ENCODE measurements at regions not wholly inside any gene's neighbourhood (a gene's known extent, or its start where the extent isn't known, plus 50 kb on each side); places are given as distances from the start of the nearest gene placed in this dataset.

GRCh38 chr5:34535944-34536623, 120.0 kb upstream of the RAI14 start:
- Histone ChIP-seq H3K9me3 (replicated peaks in 1 of 3) (no peaks in the 10 kb centered on the region), H3K4me3 (no peak overlapping the region), H3K27me3 (no peaks in the 10 kb centered on the region), H3K27ac (no peak overlapping the region), H3K36me3 (replicated peaks in 1 of 2) (no peaks in the 10 kb centered on the region), H3K4me1 (replicated peaks in 1 of 2) (no peaks in the 10 kb centered on the region)
- 46 to 62% (median 48%) methylated on average over 2 of the region's 2 CpGs for WGBS, 4 donors
- TF ChIP-seq CTCF (IDR thresholded peaks at IDR 0.05) (no peak), POLR2A (IDR thresholded peaks at IDR 0.05) (no peak)
- no peak for DNase-seq
- intact Hi-C loops (cut with DNase I) = no loop called here

DNA sequence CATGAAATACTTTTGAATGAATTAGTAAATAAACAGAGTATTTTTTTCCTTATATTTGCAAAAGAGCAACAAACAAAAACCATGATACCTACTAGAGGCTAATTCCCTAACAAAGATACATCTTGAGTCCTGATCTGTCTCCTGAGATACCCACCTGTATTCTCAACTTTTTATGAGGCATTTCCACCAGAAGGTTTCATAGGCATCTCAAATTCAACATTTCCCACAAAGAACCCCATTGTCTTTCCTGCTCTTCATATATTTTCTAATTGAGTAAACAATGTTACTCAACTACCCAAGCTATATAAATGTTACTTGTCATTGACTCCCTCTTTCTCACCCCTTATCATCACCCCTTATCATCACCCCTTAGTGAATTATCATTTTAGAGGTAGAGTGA, 119.4 kb upstream of the RAI14 start:
- Histone ChIP-seq H3K9me3 (replicated peaks in 1 of 3) (no peaks in the 10 kb centered on the region), H3K27me3 (no peaks in the 10 kb centered on the region), H3K4me1 (replicated peaks in 1 of 2) (no peaks in the 10 kb centered on the region), H3K27ac (no peak overlapping the region), H3K4me3 (no peak overlapping the region), H3K36me3 (replicated peaks in 1 of 2) (no peaks in the 10 kb centered on the region)
- no peak for DNase-seq
- TF ChIP-seq CTCF (IDR thresholded peaks at IDR 0.05) = no peak
- TF ChIP-seq POLR2A (IDR thresholded peaks at IDR 0.05) = no peak
- intact Hi-C loops (cut with DNase I) = no loop called here

DNA sequence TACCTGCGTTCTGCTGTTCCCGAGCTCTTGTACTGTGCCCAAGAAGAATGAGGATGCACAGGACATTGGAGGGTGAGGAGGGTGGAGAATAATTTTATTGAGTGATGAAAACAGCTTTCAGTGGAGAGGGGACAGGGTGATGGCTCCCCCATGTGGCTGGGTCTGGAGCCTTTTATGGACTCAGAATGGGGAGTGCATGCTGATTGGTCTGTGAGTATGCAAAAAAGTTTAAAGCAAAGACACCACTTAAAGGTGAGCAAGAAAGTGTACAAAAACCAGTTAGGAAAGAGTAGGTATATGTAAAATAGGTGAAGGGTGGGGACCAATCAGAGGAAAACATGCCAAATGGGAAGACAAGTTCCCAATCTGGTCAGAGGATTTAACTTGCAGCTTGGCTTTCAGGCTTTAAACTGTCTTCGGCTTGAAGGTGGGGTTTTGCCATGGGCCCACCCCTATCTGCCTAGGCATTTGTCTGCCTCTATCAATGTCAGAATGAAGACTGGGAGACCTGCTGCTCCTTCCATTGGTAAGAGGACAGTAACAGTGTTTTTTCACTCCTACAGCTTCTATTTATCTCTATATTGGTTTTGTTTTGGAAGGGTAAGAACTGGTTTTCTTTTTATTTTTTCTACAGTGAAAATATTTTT, 118.0 kb upstream of the RAI14 start:
- H3K36me3 ChIP-seq (replicated peaks in 1 of 2) = no peaks in the 10 kb centered on the region
- WGBS, 4 donors = 87 to 97% (median 95%) methylated on average over 3 of the region's 3 CpGs
- intact Hi-C loops (cut with DNase I) = no loop called here
- no peak overlapping the region for H3K4me3 ChIP-seq
- no peak for TF ChIP-seq POLR2A (IDR thresholded peaks at IDR 0.05)
- peak in 3 of 6 experiments; percentile 33 to 47 (median 37) for TF ChIP-seq CTCF (IDR thresholded peaks at IDR 0.05)
- no peaks in the 10 kb centered on the region for H3K4me1 ChIP-seq (replicated peaks in 1 of 2)
- DNase-seq = peak in 2 of 7 donors; percentile 10 to 16
- no peaks in the 10 kb centered on the region for H3K27me3 ChIP-seq
- no peak overlapping the region for H3K27ac ChIP-seq
- no peaks in the 10 kb centered on the region for H3K9me3 ChIP-seq (replicated peaks in 1 of 3)

DNA sequence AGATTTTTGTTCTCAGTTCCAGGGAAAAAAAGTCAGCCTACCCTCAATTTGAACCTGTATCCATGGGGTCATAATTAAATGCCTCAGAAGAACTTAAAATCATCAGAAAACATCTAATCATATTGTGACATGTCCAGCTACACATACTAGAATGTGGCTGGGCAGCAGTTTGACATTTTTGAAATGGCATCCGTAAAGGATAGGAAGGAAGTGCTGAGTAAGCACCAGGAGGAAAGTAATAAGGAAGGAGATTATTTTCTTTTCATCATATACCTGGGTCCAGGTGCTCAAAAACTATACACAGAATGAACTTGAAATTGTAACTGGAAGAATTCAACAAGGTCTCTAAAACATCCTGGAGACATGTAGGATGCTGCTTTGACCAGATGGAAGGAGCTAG, 116.9 kb upstream of the RAI14 start:
- Histone ChIP-seq H3K27ac (no peak overlapping the region), H3K9me3 (replicated peaks in 1 of 3) (no peaks in the 10 kb centered on the region), H3K36me3 (replicated peaks in 1 of 2) (no peaks in the 10 kb centered on the region), H3K27me3 (no peaks in the 10 kb centered on the region), H3K4me1 (replicated peaks in 1 of 2) (no peaks in the 10 kb centered on the region), H3K4me3 (no peak overlapping the region)
- TF ChIP-seq POLR2A (IDR thresholded peaks at IDR 0.05) (no peak), CTCF (IDR thresholded peaks at IDR 0.05) (no peak)
- WGBS, 4 donors = 38 to 71% (median 58%) methylated on average over 1 of the region's 1 CpG
- no peak for DNase-seq
- intact Hi-C loops (cut with DNase I) = no loop called here

Data from adrenal gland (tissue), 9 donors.